ENCODE measurements at regions not wholly inside any gene's neighbourhood (a gene's known extent, or its start where the extent isn't known, plus 50 kb on each side); places are given as distances from the start of the nearest gene placed in this dataset.

DNA sequence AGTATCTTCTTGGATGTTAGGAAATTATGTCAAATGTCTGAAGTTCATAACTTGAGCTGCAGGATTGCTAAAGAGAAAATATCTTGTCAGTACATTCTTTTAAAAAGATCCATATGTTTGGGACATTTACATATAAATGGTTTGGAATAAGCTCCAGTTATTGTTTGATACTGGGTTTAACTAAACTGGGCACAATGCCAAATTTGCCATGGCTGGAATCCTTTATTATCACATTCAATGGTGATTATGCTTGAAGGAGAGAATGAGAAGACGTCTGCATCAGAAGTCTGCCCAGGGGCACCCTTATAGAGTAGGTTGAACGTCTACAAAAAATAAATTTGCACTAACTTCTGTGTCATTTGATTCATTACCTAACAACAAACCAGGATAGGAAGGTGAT, 652.5 kb downstream of the AMY1C start:
- no peaks in the 10 kb centered on the region for H3K4me1 ChIP-seq (ENCODE audit: control insufficient read depth, extremely low read depth, insufficient read depth, low read length)
- H3K9me3 ChIP-seq (replicated peaks; ENCODE audit: control insufficient read depth, insufficient read depth, low read length) = peaks cover 4% of the 10 kb centered on the region
- no peak overlapping the region for H3K4me2 ChIP-seq (ENCODE audit: insufficient read depth, low read length)
- H3K9me1 ChIP-seq (replicated peaks; ENCODE audit: control insufficient read depth, extremely low read depth, insufficient read depth, low read length) = no peaks in the 10 kb centered on the region
- no peaks in the 10 kb centered on the region for H4K20me1 ChIP-seq (replicated peaks; ENCODE audit: control insufficient read depth, extremely low read depth, insufficient read depth, low read length)
- DNase-seq (ENCODE audit: low read depth, low spot score) = no peak
- H3K4me3 ChIP-seq (replicated peaks in 1 of 3; ENCODE audit: insufficient read depth in 1 of 3, low read depth in 1 of 3, low read length in 3 of 3) = no peak overlapping the region
- no peaks in the 10 kb centered on the region for H3K36me3 ChIP-seq (ENCODE audit: control insufficient read depth in 2 of 2, extremely low read depth in 1 of 2, insufficient read depth in 2 of 2, low read length in 2 of 2)
- ChIA-PET CTCF (no interaction called here), POLR2A (no interaction called here)
- dilution Hi-C loops (cut with MboI; ENCODE audit: extremely low pct_ligation_motif_present, low sequenced_read_pairs) = no loop called here
- no peak overlapping the region for H2AFZ ChIP-seq (ENCODE audit: low read depth, low read length)
- H3K79me2 ChIP-seq (ENCODE audit: control insufficient read depth, insufficient read depth, low read length) = no peaks in the 10 kb centered on the region
- no TSS peak for BruUV-seq (replicated peaks)
- H3K27me3 ChIP-seq (ENCODE audit: control insufficient read depth in 2 of 2, insufficient read depth in 2 of 2, low read length in 2 of 2) = no peaks in the 10 kb centered on the region
- TF ChIP-seq POLR2AphosphoS5 (IDR thresholded peaks at IDR 0.05; ENCODE audit: insufficient read depth, low read depth, low read length) (no peak), MYC (IDR thresholded peaks at IDR 0.05; ENCODE audit: low read depth, low read length) (no peak), POLR2A (IDR thresholded peaks at IDR 0.05; ENCODE audit: low read depth, low read length) (no peak), FOS (IDR thresholded peaks at IDR 0.05; ENCODE audit: borderline replicate concordance, insufficient read depth, low read length) (no peak), GATA2 (IDR thresholded peaks at IDR 0.05; ENCODE audit: insufficient read depth, insufficient read length, low read depth, low read length) (no peak), JUN (IDR thresholded peaks at IDR 0.05; ENCODE audit: borderline replicate concordance, insufficient read depth, insufficient read length, low read depth) (no peak), EZH2 (IDR thresholded peaks at IDR 0.05; ENCODE audit: borderline replicate concordance, low read depth, low read length, severe bottlenecking) (no peak)
- TF ChIP-seq, protein P1, sequence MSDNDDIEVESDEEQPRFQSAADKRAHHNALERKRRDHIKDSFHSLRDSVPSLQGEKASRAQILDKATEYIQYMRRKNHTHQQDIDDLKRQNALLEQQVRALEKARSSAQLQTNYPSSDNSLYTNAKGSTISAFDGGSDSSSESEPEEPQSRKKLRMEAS (IDR thresholded peaks at IDR 0.05; ENCODE audit: insufficient read depth, insufficient read length) = no peak
- TF ChIP-seq, protein P2, sequence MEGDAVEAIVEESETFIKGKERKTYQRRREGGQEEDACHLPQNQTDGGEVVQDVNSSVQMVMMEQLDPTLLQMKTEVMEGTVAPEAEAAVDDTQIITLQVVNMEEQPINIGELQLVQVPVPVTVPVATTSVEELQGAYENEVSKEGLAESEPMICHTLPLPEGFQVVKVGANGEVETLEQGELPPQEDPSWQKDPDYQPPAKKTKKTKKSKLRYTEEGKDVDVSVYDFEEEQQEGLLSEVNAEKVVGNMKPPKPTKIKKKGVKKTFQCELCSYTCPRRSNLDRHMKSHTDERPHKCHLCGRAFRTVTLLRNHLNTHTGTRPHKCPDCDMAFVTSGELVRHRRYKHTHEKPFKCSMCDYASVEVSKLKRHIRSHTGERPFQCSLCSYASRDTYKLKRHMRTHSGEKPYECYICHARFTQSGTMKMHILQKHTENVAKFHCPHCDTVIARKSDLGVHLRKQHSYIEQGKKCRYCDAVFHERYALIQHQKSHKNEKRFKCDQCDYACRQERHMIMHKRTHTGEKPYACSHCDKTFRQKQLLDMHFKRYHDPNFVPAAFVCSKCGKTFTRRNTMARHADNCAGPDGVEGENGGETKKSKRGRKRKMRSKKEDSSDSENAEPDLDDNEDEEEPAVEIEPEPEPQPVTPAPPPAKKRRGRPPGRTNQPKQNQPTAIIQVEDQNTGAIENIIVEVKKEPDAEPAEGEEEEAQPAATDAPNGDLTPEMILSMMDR (IDR thresholded peaks at IDR 0.05; ENCODE audit: extremely low read depth in 1 of 2, insufficient read depth in 1 of 2, low read depth in 1 of 2, low read length in 2 of 2) = no peak
- intact Hi-C loops (cut with micrococcal nuclease) = no loop called here
- H3K27ac ChIP-seq (ENCODE audit: insufficient read depth, low read depth, low read length) = no peak overlapping the region
- FAIRE-seq = no peak
- no peak overlapping the region for H3K9ac ChIP-seq (replicated peaks; ENCODE audit: extremely low read depth, insufficient read depth, low read length)

Measured in endothelial cell of umbilical vein (primary cell).